ENCODE measurements at regions not wholly inside any gene's neighbourhood (a gene's known extent, or its start where the extent isn't known, plus 50 kb on each side); places are given as distances from the start of the nearest gene placed in this dataset.

DNA sequence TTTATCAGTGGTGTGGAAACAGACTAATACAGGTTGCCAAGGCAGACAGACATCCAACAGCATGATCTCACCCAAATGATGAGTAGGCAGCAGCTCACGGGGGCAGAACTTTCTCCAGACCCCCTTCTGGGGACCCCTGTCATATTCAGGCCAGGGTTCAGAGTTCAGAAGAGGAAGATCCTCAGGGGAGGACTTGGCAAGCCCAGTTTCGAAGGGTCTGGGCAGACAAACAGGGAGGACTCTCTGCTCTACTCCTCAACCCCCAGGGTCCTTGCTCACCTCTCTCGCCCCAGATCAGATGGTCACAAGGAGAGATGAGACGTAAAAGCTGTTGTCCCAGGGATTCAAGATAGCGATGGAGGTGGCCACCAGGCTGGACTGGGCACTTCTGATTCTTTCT, 215.1 kb upstream of the MVB12B start:
- Histone ChIP-seq H3K4me3 (replicated peaks in 1 of 4; ENCODE audit: control extremely low read depth in 1 of 4, insufficient read depth in 1 of 4, low read depth in 3 of 4, low read length in 4 of 4) (no peak overlapping the region), H3K9me3 (ENCODE audit: control insufficient read depth, insufficient read depth, low read depth, low read length) (no peaks in the 10 kb centered on the region), H3K9ac (ENCODE audit: insufficient read depth, low read length) (no peak overlapping the region), H3K36me3 (ENCODE audit: control insufficient read depth, insufficient read depth, low read length) (no peaks in the 10 kb centered on the region), H2AFZ (ENCODE audit: low read length) (no peak overlapping the region), H3K79me2 (ENCODE audit: control insufficient read depth, insufficient read depth, low read length) (no peaks in the 10 kb centered on the region), H3K4me2 (ENCODE audit: extremely low read depth, insufficient read depth, low read length) (no peak overlapping the region), H4K20me1 (ENCODE audit: control insufficient read depth, extremely low read depth, insufficient read depth, low read length) (no peaks in the 10 kb centered on the region), H3K4me1 (ENCODE audit: control insufficient read depth, extremely low read depth, insufficient read depth, low read length) (no peaks in the 10 kb centered on the region), H3K27ac (ENCODE audit: insufficient read depth, low read length) (no peak overlapping the region), H3K27me3 (ENCODE audit: control insufficient read depth, insufficient read depth, low read length) (peaks cover under 1% of the 10 kb centered on the region)
- DNase-seq (ENCODE audit: low read depth in 2 of 2): no peak
- no peak for TF ChIP-seq EZH2 (IDR thresholded peaks at IDR 0.05; ENCODE audit: low read length, missing control alignments)
- TF ChIP-seq, protein P1, sequence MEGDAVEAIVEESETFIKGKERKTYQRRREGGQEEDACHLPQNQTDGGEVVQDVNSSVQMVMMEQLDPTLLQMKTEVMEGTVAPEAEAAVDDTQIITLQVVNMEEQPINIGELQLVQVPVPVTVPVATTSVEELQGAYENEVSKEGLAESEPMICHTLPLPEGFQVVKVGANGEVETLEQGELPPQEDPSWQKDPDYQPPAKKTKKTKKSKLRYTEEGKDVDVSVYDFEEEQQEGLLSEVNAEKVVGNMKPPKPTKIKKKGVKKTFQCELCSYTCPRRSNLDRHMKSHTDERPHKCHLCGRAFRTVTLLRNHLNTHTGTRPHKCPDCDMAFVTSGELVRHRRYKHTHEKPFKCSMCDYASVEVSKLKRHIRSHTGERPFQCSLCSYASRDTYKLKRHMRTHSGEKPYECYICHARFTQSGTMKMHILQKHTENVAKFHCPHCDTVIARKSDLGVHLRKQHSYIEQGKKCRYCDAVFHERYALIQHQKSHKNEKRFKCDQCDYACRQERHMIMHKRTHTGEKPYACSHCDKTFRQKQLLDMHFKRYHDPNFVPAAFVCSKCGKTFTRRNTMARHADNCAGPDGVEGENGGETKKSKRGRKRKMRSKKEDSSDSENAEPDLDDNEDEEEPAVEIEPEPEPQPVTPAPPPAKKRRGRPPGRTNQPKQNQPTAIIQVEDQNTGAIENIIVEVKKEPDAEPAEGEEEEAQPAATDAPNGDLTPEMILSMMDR (conservative IDR thresholded peaks at IDR 0.05 in 1 of 2, IDR thresholded peaks at IDR 0.05 in 1 of 2; ENCODE audit: low read depth in 1 of 2, low read length in 2 of 2): no peak

DNA sequence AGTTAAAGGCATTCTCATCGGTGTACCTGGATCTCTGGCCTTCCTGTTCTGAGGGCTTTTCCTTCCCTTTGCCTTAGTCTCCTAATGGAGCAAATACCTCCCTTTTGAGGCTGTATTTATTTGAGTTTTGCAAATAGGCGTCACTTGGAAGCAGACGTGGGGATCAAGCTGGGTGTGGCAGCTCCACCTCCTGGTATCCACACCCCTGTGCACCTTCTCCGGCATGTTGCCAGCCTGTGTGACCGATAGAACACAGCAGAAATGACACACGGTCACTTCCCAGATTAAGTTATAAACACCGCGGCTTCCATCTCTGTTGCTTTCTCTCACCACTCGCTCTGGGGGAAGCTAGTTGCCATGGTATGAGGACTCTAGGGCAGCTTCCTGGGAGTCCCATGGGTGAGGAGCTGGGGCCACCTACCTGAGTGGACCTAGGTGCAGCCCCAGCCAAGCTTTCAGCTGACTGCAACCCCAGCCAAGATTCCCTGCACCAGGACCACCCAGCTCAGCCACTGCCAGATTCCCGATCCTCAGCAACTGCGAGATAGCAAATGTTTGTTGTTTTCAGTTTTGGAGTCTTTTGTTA, 214.4 kb upstream of the MVB12B start:
- Histone ChIP-seq H3K9me3 (ENCODE audit: control insufficient read depth, insufficient read depth, low read depth, low read length) (no peaks in the 10 kb centered on the region), H3K79me2 (ENCODE audit: control insufficient read depth, insufficient read depth, low read length) (no peaks in the 10 kb centered on the region), H4K20me1 (ENCODE audit: control insufficient read depth, extremely low read depth, insufficient read depth, low read length) (no peaks in the 10 kb centered on the region), H3K4me3 (replicated peaks in 1 of 4; ENCODE audit: control extremely low read depth in 1 of 4, insufficient read depth in 1 of 4, low read depth in 3 of 4, low read length in 4 of 4) (no peak overlapping the region), H3K27me3 (ENCODE audit: control insufficient read depth, insufficient read depth, low read length) (peaks cover 3% of the 10 kb centered on the region), H3K4me2 (ENCODE audit: extremely low read depth, insufficient read depth, low read length) (no peak overlapping the region), H2AFZ (ENCODE audit: low read length) (no peak overlapping the region), H3K4me1 (ENCODE audit: control insufficient read depth, extremely low read depth, insufficient read depth, low read length) (no peaks in the 10 kb centered on the region), H3K9ac (ENCODE audit: insufficient read depth, low read length) (no peak overlapping the region), H3K27ac (ENCODE audit: insufficient read depth, low read length) (no peak overlapping the region), H3K36me3 (ENCODE audit: control insufficient read depth, insufficient read depth, low read length) (no peaks in the 10 kb centered on the region)
- no peak for TF ChIP-seq EZH2 (IDR thresholded peaks at IDR 0.05; ENCODE audit: low read length, missing control alignments)
- TF ChIP-seq, protein P1 (conservative IDR thresholded peaks at IDR 0.05 in 1 of 2, IDR thresholded peaks at IDR 0.05 in 1 of 2; ENCODE audit: low read depth in 1 of 2, low read length in 2 of 2): no peak
- no peak for DNase-seq (ENCODE audit: low read depth in 2 of 2)

DNA sequence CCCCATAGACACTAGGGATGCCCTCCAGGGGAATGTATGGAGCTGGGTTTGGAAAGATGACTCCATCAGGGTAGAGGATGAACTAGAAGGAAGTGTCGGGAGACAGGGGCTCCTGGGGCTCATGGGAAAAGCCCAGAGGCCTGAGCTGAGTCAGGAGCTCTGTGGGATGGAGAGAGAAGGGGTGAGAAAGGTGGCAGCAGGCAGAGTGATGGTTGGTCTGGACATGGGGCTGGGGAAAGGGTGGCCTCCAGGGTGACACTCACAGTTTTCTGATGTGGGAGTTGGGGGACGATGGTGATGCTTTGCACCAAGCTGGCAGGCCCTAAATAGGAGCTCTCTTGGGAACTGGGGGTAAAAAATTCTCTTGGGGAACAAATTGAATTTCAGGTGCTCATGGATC, 213.5 kb upstream of the MVB12B start:
- H3K4me2 ChIP-seq (ENCODE audit: extremely low read depth, insufficient read depth, low read length): no peak overlapping the region
- no peaks in the 10 kb centered on the region for H4K20me1 ChIP-seq (ENCODE audit: control insufficient read depth, extremely low read depth, insufficient read depth, low read length)
- no peaks in the 10 kb centered on the region for H3K4me1 ChIP-seq (ENCODE audit: control insufficient read depth, extremely low read depth, insufficient read depth, low read length)
- TF ChIP-seq, protein P1 (conservative IDR thresholded peaks at IDR 0.05 in 1 of 2, IDR thresholded peaks at IDR 0.05 in 1 of 2; ENCODE audit: low read depth in 1 of 2, low read length in 2 of 2): no peak
- TF ChIP-seq EZH2 (IDR thresholded peaks at IDR 0.05; ENCODE audit: low read length, missing control alignments): no peak
- H3K79me2 ChIP-seq (ENCODE audit: control insufficient read depth, insufficient read depth, low read length): no peaks in the 10 kb centered on the region
- no peak overlapping the region for H3K9ac ChIP-seq (ENCODE audit: insufficient read depth, low read length)
- H3K27ac ChIP-seq (ENCODE audit: insufficient read depth, low read length): no peak overlapping the region
- H3K36me3 ChIP-seq (ENCODE audit: control insufficient read depth, insufficient read depth, low read length): no peaks in the 10 kb centered on the region
- DNase-seq (ENCODE audit: low read depth in 2 of 2): no peak
- H3K9me3 ChIP-seq (ENCODE audit: control insufficient read depth, insufficient read depth, low read depth, low read length): no peaks in the 10 kb centered on the region
- peaks cover 3% of the 10 kb centered on the region for H3K27me3 ChIP-seq (ENCODE audit: control insufficient read depth, insufficient read depth, low read length)
- H3K4me3 ChIP-seq (replicated peaks in 1 of 4; ENCODE audit: control extremely low read depth in 1 of 4, insufficient read depth in 1 of 4, low read depth in 3 of 4, low read length in 4 of 4): no peak overlapping the region
- no peak overlapping the region for H2AFZ ChIP-seq (ENCODE audit: low read length)

Data from fibroblast of lung (primary cell).